Myocyte (in vitro differentiated cells): ENCODE measurements at regions not wholly inside any gene's neighbourhood (a gene's known extent, or its start where the extent isn't known, plus 50 kb on each side); places are given as distances from the start of the nearest gene placed in this dataset.
"Not testable (repeated sequence)": the region's sequence is repeated elsewhere in the genome, so short reads cannot be mapped to it uniquely, and the experiment has no call there.

Experiments used
- DNase-seq: peaks from one replicate; pipeline ENCODE4 v3.0.0-alpha.2; 2012; ENCODE audit warnings: low read depth

GRCh38 chr4:58074382-58074781, 964.2 kb upstream of the IGFBP7 start:
- DNase-seq: no peak

- no peak for DNase-seq
Observed at GRCh38 chr4:58070726-58071125, 960.5 kb upstream of the IGFBP7 start.

- DNase-seq: no peak
Observed at GRCh38 chr4:58064653-58065052, 954.5 kb upstream of the IGFBP7 start.

- DNase-seq: no peak
Observed at GRCh38 chr4:58063404-58064160, 953.4 kb upstream of the IGFBP7 start.

GRCh38 chr4:58061967-58062366, 951.8 kb upstream of the IGFBP7 start:
- DNase-seq: no peak

DNA sequence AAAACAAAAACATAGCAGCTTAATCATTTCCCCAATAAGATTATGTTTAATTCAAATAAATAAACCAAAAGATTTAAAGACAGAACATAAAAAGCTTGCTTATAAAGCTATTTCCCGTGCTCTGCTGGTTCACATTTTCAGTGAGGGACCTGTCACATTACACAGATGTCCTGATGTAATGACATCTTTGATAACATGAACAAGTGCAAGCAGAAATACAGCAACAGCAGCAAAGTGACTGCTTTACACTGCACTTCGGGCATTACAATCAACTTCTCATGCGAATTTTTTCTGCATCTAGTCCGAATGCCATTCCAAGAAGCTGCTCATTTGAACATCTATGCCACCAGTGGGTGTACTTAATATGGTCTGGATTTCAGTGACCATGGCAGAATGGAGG, 940.3 kb upstream of the IGFBP7 start:
- DNase-seq: no peak

GRCh38 chr4:58048491-58048890, 938.3 kb upstream of the IGFBP7 start:
- no peak for DNase-seq

GRCh38 chr4:58042176-58042575, 932.0 kb upstream of the IGFBP7 start:
- DNase-seq: no peak

GRCh38 chr4:57993944-57994343, 883.8 kb upstream of the IGFBP7 start:
- DNase-seq: no peak

DNA sequence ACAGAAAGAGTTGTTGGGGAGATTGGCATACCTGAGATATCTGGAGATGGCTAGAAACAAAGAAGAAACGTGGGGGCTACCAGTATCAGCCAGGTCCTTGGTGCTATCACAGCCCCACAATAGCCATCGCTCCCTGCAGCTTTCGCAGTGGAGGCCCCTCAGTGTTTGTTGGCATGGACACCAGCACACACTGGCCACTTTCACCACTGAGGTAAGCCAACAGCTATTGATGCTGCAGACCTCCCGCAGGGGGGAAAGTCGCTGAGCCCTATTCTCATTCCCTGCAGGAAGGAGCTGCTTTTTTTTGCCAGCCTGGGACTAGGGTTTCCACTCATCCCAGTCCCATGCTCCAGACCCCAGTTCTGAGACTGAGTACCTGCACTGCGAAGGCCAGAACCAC, 879.2 kb upstream of the IGFBP7 start:
- no peak for DNase-seq

- DNase-seq: no peak
Observed at GRCh38 chr4:57985161-57985560, 875.0 kb upstream of the IGFBP7 start.

DNA sequence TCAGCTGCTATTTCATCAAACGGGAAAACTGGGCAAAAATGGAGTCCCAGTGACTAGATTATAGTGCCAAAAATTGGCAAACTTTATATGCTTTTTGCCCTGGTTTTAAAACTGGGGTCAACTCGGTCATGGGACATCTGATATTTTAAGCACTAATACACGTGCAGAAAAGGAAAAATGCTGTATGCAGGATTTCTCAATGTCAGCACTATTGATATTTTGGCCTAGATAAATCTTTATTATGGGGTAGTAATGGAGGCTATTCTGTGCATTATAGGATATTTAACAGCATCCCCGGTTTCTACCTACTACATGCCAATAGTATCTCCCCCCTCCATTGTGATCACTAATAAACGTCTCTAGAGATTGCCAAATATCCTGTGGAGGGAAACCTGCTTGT, 870.9 kb upstream of the IGFBP7 start:
- DNase-seq: no peak

GRCh38 chr4:57974821-57975220, 864.6 kb upstream of the IGFBP7 start:
- no peak for DNase-seq

DNA sequence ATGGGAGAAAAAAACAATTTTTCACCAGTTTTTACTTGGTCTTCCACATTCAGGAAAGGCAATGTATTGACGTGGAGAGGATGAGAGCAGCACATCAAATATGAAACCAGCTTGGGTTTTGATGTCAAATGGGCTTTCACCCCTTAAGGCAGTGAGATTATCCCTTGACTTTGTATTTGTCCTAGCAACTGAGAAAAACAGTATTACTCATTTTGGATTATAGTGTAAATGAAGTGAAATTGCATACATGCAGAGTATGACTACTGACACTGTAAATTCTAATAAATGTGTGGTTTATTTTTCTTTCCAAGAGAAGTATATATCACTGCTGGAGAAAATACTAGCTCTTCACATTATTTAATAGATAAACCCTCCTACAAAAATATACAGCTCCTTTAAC, 863.6 kb upstream of the IGFBP7 start:
- DNase-seq: no peak

DNA sequence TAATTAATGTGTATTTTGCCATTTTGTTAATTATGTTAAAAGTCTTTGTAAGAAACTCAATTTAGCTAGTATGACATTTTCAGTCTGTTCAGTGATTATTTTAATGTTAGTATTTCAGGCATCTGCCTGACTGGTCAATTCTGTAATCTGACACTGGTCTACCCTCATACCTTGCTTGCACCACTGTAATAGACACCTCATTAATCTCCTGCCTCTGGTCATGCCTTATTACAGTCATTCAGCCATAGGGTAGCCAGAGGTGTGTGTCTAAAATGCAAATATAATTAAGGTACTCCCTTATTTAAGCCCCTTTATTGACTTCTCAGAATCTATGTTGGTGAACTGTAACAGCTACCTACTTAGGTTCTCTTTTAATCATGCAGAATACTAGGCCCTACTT, 861.1 kb upstream of the IGFBP7 start:
- no peak for DNase-seq

DNA sequence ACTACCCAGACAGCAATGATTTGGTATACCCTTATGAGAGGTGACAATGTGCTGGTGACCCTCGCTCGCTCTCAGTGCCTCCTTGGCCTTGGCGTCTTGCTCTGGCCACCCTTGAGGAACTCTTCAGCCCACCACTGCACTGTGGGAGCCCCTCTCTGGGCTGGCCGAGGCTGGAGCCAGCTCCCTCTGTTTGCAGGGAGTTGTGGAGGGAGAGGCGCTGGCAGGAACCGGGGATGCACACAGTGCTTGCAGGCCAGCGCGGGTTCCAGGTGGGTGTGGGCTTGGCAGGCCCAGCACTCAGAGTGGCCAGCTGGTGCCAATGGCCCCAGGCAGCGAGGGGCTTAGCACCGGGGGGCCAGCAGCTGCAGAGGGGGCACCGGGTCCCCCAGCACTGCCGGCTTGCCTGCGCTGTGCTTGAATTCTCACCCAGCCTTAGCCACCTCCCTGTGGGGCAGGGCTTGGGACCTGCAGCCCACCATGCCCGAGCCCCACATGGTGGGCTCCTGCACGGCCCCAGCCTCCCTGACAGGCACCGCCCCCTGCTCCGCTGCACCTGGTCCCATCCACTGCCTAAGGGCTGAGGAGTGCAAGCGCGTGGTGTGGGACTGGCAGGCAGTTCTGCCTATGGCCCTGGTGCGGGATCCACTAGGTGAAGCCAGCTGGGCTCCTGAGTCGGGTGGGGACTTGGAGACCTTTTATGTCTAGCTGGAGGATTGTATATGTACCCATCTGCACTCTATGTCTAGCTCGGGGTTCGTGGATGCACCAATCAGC, 857.0 kb upstream of the IGFBP7 start:
- DNase-seq: no peak

DNA sequence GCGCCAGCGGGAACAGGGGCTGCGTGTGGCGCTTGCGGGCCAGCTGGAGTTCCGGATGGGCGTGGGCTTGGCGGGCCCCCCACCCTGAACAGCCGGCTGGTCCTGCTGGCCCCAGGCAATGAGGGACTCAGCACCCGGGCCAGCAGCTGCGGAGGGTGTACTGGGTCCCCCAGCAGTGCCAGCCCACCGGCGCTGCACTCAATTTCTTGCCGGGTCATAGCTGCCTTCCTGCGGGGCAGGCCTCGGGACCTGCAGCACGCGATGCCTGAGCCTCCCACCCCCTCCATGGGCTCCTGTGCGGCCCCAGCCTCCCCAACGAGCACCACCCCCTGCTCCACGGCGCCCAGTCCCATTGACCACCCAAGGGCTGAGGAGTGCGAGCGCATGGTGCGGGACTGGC, 855.2 kb upstream of the IGFBP7 start:
- not testable (repeated sequence) for DNase-seq

GRCh38 chr4:57945298-57945697, 835.1 kb upstream of the IGFBP7 start:
- DNase-seq: no peak

GRCh38 chr4:57943682-57944081, 833.5 kb upstream of the IGFBP7 start:
- DNase-seq: no peak

DNA sequence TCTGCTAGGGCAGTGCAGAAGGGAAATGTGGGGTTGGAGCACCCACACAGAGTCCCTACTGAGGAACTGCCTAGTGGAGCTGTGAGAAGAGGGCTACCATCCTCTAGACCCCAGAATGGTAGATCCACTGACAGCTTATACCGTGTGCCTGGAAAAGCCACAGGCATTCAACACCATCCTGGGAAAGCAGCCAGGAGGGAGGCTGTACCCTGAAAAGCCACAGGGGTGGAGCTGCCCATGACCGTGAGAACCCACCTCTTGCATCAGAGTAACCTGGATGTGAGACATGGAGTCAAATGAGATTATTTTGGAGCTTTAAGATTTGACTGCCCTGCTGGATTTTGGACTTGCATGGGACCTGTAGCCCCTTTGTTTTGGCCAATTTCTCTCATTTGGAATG, 827.1 kb upstream of the IGFBP7 start:
- not testable (repeated sequence) for DNase-seq

DNA sequence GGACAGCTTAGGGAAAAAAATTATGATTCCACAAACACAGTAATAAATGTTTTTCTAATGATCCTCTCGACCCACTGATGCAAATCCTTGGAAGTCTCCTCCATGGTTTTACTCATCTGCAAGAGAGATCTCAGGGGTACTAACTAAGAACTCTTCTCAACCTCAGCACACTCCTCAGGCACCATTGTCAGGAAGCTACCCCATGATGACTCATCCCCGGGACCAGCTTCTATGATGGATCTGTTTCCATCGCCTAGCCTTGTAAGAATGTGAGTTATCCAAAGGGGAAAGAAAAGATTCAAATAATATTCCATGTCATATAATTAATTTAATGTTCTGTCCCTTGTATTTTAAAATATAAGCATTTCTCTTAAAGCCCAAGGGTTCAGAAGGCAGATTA, 816.1 kb upstream of the IGFBP7 start:
- DNase-seq: no peak

GRCh38 chr4:57924951-57925350, 814.8 kb upstream of the IGFBP7 start:
- no peak for DNase-seq

DNA sequence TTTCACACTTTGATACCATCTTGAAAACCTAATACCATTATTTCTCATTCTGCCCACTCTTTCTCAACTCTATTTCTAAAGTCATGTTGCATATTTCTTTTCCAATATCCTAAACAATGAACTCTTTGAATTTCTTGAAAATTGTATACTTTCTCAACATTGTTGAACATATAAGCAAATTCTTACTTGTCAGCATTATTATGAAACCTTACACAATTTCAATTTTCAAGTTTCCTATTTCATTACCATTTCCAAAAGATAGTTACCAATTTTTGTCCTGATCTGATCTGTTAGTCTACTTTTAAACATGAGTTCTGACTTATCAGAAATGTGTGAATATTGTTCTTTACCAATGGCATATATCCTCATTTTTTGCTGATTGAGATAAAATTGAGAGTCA, 806.3 kb upstream of the IGFBP7 start:
- no peak for DNase-seq
